ENCODE measurements at regions not wholly inside any gene's neighbourhood (a gene's known extent, or its start where the extent isn't known, plus 50 kb on each side); places are given as distances from the start of the nearest gene placed in this dataset.

DNA sequence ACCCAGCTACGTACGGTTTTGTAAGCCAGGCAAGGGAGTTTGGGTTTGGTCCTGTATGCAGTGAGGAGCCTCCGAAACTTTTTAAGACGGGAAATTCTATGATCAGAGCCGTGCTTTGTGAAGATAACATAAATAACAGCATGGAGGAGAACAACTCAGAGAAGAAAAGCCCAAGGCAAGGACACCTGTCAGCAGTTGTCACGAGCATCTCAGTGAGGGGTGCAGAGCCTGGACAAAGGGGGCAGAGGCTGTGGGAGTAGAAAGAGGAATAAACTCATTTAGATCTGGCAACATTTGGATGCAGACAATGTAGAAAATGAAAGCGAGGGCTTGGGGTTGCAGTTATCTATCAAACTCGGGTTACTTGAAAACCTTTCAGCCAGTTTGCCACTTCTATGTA lies 64.5 kb downstream of the CAVIN2 start:
- H3K4me3 ChIP-seq (ENCODE audit: low read length): no peak overlapping the region
- no peak for DNase-seq (ENCODE audit: low read depth)
- TF ChIP-seq, protein P1, sequence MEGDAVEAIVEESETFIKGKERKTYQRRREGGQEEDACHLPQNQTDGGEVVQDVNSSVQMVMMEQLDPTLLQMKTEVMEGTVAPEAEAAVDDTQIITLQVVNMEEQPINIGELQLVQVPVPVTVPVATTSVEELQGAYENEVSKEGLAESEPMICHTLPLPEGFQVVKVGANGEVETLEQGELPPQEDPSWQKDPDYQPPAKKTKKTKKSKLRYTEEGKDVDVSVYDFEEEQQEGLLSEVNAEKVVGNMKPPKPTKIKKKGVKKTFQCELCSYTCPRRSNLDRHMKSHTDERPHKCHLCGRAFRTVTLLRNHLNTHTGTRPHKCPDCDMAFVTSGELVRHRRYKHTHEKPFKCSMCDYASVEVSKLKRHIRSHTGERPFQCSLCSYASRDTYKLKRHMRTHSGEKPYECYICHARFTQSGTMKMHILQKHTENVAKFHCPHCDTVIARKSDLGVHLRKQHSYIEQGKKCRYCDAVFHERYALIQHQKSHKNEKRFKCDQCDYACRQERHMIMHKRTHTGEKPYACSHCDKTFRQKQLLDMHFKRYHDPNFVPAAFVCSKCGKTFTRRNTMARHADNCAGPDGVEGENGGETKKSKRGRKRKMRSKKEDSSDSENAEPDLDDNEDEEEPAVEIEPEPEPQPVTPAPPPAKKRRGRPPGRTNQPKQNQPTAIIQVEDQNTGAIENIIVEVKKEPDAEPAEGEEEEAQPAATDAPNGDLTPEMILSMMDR (conservative IDR thresholded peaks at IDR 0.05; ENCODE audit: low read depth, low read length): no peak

GRCh38 chr2:191783416-191783815 lies 63.5 kb downstream of the CAVIN2 start:
- TF ChIP-seq, protein P1 (conservative IDR thresholded peaks at IDR 0.05; ENCODE audit: low read depth, low read length): no peak
- DNase-seq (ENCODE audit: low read depth): no peak
- H3K4me3 ChIP-seq (ENCODE audit: low read length): no peak overlapping the region
